Islet of Langerhans (tissue), 1 donor: ENCODE measurements at regions not wholly inside any gene's neighbourhood (a gene's known extent, or its start where the extent isn't known, plus 50 kb on each side); places are given as distances from the start of the nearest gene placed in this dataset.
"Not testable (repeated sequence)": the region's sequence is repeated elsewhere in the genome, so short reads cannot be mapped to it uniquely, and the experiment has no call there.

ENCODE experiments used
- FAIRE-seq: peaks from one replicate; lab custom pipeline; 2011; peaks lifted over from hg19 to GRCh38; lab: Jason Lieb, UNC

DNA sequence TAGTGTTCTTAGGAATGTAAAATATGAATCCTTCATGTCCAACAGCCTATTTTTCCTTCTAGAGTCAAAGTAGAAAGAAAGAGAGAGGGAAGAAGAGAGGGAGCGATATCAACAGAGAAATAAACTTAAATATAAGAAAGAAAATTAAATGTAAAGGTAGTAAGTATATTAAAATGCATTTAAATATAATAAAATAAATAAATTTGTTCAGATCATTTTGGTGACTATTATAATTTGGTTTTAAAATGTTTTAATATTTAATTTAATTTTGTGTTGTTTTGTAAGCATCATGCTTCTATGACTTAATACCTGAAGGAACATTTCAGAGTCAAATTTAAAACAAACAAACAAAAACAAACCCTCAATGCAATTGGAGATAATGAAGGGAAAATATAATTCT, 405.2 kb upstream of the IRX1 start:
- no peak for FAIRE-seq

- FAIRE-seq = no peak
Observed at GRCh38 chr5:3187771-3188425, 407.7 kb upstream of the IRX1 start.

- no peak for FAIRE-seq
Observed at GRCh38 chr5:3186736-3187405, 408.8 kb upstream of the IRX1 start.

DNA sequence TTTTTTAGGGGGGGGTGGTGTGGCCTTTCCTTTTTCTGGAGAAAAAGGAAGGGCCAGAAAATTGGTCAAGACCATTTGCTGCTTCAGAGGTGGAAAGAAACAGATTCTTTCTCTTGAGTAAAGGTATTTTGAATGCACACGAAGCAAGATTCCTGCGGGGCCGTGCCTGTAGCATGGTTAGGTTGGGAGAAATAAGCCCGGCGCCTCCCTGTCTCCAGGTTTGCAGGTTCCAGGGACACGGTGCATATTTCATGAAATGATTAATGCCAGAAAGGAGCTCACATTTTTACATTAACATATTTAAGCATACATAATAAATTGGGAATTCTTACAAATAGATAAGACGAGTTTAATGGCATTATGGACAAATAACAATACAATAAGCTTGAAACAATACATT, 409.5 kb upstream of the IRX1 start:
- FAIRE-seq = no peak

- FAIRE-seq = no peak
Observed at GRCh38 chr5:3185488-3185887, 410.1 kb upstream of the IRX1 start.

DNA sequence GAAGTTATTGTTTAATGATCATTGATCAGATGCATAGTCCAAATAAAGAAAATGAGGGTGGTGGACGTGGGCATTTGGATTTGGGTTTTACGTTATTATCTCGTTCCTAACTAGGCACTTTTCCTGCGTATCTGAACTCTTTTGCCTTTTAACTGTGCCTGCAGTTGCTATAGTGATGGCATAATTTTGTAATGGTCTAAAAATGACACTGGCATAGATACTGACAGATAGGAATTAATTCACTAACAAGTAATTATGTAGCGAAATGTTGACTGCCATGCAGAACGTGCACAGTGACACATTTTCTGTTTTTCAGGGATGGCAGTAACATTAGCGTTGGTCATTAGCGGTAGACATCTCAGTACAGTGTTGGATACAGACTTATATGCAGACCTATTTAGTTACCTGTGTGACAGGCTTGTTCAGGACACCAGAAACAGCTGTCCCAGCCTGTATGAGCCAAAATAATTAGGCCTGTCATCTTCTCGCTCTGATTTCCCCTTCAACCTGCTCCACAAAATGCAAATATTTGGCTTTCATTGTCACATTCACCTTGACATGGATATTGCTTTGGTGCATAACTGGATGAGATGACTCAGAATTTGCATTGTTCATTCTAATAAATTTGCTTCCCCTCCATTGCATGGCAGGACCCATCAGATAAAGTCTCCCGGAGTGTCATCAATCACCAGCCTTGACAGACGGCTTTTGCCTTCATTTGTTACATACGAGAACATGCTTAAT, 413.3 kb upstream of the IRX1 start:
- FAIRE-seq = no peak

DNA sequence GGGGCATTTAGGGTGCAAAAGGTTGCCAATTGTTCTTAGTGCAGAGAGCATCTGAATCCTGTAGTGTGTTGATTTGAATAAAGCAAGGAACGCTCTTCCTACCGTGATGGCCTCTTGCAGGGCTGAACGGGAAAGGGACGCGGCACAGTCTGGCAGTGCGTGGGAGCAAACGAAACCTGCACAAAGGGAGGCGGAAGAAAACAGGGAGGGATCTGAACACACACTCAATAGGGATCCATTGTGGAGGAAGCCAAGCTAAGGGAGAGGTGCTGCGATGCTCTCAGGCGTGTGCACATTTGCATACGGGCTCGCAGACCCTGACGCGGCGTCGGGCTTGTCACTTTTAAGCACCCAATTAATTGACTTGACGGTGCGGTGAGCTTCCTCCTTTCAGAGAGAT, 414.0 kb upstream of the IRX1 start:
- FAIRE-seq = no peak

- no peak for FAIRE-seq
Observed at GRCh38 chr5:3180636-3181035, 415.0 kb upstream of the IRX1 start.

DNA sequence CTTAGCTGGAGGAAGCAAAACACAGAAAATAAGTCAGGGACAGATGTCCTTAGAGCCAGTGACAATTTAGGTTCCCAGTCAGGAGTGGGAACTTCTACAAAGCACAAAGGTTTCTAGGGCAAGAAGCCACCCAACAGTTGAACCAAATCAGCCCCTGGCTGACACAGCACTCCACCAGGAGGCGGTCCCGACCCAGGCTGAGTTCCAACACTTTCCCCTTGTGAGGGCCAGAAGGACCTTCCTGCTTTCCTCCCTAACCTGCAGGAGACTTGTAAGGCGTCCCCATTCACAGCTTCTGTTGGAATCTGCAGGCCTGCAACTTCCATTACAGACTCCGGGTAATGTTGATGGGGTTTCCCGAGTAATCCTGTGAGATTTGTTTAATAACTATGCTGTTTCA, 416.4 kb upstream of the IRX1 start:
- no peak for FAIRE-seq

DNA sequence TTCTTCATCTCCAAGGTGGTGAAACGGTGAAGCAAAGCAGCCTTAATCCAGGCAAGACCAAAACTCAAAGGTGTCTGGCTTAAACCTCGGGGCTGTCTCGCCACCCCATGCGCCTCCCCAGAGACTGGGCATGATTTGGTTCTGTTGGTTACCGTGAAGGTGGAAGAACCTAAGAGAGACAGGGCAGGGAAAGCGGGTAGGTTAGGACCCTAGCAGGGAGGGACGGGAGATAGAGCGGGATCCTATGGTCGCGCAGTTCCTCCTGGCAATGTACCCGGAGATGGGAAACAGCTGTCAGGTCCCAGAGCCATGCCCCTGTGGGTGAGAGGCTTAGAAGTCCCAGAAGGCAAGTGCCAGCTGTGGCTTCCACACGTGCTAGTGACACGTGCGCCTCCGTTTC, 418.3 kb upstream of the IRX1 start:
- FAIRE-seq = no peak

DNA sequence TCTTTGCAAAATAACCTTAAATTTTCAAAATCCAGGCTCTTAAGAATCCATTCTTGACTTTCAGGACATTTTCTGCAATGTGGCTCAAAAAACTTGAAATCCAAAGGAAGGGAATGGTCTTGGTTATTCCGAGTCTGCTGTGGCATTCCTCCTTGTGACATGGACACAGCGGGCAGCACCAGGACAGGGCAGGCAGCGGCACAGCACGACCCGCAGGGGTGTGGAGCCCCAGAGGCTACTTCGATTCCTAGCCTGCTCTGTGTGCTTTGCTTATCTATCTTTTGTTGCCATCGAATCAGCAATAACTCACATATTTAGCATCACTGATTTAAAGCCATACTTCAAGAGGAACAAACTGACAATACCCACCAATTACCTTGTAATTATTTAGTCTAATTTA, 420.2 kb upstream of the IRX1 start:
- FAIRE-seq = no peak

DNA sequence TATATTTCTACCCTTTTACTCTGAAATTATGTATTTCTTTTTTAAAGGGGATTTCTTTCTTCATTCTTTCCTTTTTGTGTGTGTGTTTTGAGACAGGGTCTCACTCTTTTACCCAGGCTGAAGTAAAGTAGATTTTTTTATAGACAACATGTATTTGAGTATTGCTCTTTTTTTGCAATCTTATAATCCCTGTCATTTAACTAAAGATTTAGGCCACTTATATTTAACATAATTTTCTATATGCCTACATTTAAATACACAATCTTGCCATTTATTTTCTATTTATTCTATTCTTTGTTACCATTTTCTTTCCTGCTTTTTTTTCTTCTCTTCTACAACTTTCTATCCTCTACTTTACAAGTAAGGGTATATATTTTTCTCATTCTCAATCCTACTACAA, 416.0 kb upstream of the IRX2 start:
- no peak for FAIRE-seq

GRCh38 chr5:3163626-3164025, 412.1 kb upstream of the IRX2 start:
- FAIRE-seq = no peak

- no peak for FAIRE-seq
Observed at GRCh38 chr5:3161672-3162071, 410.2 kb upstream of the IRX2 start.

DNA sequence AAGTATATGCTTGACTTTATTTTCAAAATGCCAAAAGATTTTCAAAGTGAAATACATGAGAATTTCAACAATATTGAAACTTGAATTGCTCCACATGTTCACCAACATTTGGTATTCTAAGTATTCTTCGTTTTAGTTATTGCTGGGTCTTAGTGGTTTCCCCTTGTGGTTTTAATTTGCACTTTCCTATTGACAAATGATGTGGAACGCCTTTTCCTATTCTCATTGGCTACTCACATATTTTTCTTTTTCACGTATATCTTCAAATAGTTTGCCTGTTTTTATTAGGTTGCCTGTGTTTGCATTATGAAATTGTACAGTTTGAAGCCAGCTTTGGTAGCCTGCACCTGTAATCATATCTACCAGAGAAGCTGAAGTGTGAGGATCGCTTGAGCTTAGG, 405.7 kb upstream of the IRX2 start:
- FAIRE-seq = no peak

DNA sequence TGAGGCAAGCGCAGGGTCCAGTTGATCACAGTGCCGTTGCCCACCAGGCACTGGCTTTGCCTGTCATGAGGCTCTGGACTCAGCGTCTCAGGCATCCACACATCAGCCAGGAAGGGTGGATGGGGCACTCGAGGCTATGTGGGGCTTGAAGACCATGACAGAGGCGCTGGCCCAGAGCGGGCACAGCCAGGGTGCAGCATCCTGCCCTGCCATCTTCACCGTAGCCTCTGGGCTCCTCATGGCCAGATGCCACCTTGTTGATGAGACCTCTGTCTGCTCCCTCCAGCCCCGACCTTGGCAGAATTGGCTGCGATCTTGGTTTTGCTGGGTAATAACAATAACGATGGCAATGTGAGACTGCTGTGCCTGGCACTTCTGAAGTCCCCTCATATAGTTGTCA, 404.2 kb upstream of the IRX2 start:
- no peak for FAIRE-seq

GRCh38 chr5:3155046-3155445, 403.6 kb upstream of the IRX2 start:
- no peak for FAIRE-seq

DNA sequence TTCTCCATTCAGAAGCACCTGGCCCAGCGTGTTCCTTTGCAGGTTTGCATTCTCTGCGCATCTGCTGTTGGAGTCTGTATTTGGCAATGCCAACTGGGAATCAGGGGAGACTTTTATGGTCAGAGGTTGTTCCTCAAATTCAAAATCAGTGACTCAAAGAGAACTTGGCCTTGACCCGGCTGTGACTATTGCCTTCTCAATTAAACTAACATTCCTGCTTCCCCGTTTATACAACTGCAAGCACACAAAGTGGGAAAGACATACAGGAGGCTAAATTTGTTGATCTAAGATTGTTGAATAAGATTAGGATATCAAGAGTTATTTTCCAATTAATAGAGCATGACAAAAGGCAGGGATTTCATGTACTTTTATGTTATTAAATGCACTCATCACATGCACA, 402.4 kb upstream of the IRX2 start:
- no peak for FAIRE-seq

GRCh38 chr5:3153226-3153858, 401.9 kb upstream of the IRX2 start:
- no peak for FAIRE-seq

- FAIRE-seq = no peak
Observed at GRCh38 chr5:3149899-3150298, 398.4 kb upstream of the IRX2 start.

DNA sequence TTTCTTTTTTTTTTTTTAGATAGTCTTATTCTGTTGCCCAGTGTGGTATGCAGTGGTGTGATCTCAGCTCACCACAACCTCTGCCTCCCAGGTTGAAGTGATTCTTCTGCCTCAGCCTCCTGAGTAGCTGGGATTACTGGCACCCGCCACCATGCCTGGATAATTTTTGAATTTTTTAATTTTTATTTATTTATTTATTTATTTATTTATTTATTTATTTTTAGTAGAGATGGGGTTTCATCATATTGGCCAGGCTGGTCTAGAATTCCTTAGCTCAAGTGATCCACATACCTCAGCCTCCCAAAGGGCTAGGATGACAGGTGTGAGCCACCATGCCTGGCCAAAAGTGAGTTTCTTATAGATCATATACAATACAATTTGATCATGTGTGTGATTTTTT, 395.9 kb upstream of the IRX2 start:
- not testable (repeated sequence) for FAIRE-seq

- FAIRE-seq = no peak
Observed at GRCh38 chr5:3145641-3146040, 394.2 kb upstream of the IRX2 start.

DNA sequence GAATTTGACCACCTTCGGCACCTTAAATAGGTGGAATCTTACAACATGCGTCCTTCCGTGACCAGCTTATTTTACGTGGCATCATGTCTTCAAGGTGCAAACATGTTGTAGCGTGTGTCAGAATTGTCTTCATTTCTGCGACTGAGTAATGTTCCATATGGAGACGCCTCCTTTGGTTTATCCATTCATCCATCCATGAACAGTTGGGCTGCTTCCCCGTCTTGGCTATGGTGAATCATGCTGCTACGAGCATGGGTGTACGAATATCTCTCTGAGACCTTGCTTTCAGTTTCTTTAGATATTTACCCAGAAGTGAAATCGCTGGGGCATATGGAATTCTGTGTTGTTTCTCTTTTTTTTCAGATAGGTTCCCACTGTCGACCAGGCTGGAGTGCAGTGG, 391.9 kb upstream of the IRX2 start:
- no peak for FAIRE-seq
